Prostate gland (tissue), 2 donors: ENCODE measurements at regions not wholly inside any gene's neighbourhood (a gene's known extent, or its start where the extent isn't known, plus 50 kb on each side); places are given as distances from the start of the nearest gene placed in this dataset.

ENCODE experiments used
- CTCF ChIP-seq, 4 experiments: fragments of 200-600 bp in 2 of 4; fragments of 450-650 bp in 2 of 4; sonication (generic) in 2 of 4; IDR thresholded peaks; 1 replicate in 3 of 4; 2 replicates in 1 of 4; pipeline ENCODE4 v1.5.1; 2016 to 2019; ENCODE audit warnings: antibody characterized with exemption in 4 of 4, mild to moderate bottlenecking in 2 of 4, moderate library complexity in 2 of 4
- POLR2A ChIP-seq: fragments of 450-650 bp; IDR thresholded peaks from one replicate; pipeline ENCODE4 v1.6.1; 2016; ENCODE audit warnings: antibody characterized with exemption, mild to moderate bottlenecking
- POLR2AphosphoS5 ChIP-seq: sonication (generic); formaldehyde crosslinking; IDR thresholded peaks from one replicate; pipeline ENCODE4 v1.6.1; 2017; ENCODE audit warnings: antibody characterized with exemption

DNA sequence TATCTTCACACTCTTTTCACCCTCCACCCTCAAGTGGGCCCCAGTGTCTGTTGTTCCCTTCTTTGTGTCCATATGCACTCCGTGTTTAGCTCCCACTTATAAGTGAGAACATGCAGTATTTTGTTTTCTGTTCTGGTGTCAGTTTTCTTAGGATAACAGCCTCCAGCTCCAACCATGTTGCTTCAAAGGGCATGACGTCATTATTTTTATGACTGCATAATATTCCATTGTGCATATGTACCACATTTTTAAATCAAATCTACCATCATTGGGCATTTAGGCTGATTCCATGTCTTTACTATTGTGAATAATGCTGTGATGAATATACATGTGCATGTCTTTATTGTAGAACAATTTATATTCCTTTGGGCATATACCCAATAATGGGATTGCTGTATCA lies 140.3 kb downstream of the LYPLAL1 start:
- TF ChIP-seq CTCF (IDR thresholded peaks at IDR 0.05): no peak
- TF ChIP-seq POLR2A: no peak
- TF ChIP-seq POLR2AphosphoS5: no peak
